GM18505 (cell line): ENCODE measurements at regions not wholly inside any gene's neighbourhood (a gene's known extent, or its start where the extent isn't known, plus 50 kb on each side); places are given as distances from the start of the nearest gene placed in this dataset.
"Not testable (repeated sequence)": the region's sequence is repeated elsewhere in the genome, so short reads cannot be mapped to it uniquely, and the experiment has no call there.

Source experiments
- ATAC-seq: cut with Tn5 transposase; IDR thresholded peaks from one replicate; pipeline ENCODE4 v1.9.1; 2021; ENCODE audit not compliant: unreplicated experiment
- POLR2A ChIP-seq: IDR thresholded peaks from 4 replicates; pipeline ENCODE4 v1.6.1; 2011; ENCODE audit warnings: borderline replicate concordance; ENCODE audit not compliant: insufficient read depth, insufficient read length; ENCODE audit errors: extremely low read depth

DNA sequence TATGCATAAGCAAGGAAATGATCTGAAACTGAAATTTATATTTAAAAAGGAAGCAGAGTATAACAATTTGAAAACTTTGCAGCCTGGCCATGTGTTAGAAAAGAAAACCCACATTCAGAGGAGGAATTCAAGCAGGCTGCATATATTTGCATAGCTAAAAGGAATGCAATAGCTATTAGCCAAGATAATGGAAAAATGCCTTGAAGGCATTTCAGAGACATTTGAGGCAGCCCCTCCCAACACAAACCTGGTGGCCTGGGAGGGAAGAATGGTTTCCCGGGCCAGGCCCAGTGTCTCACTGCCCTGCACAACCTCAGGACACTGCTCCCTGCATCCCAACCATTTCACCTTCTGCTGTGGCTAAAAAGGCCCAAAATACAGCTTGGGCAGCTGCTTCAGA is 136.8 kb downstream of the TYW3 start:
- ATAC-seq = no peak
- no peak for TF ChIP-seq POLR2A

DNA sequence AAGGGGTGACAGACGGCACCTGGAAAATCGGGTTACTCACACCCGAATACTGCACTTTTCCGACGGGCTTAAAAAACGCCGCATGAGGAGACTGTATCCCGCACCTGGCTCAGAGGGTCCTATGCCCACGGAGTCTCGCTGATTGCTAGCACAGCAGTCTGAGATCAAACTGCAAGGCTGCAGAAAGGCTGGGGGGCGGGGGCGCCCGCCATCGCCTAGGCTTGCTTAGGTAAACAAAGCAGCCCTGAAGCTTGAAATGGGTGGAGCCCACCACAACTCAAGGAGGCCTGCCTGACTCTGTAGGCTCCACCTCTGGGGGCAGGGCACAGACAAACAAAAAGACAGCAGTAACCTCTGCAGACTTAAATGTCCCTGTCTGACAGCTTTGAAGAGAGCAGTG is 144.4 kb downstream of the TYW3 start:
- not testable (repeated sequence) for ATAC-seq

DNA sequence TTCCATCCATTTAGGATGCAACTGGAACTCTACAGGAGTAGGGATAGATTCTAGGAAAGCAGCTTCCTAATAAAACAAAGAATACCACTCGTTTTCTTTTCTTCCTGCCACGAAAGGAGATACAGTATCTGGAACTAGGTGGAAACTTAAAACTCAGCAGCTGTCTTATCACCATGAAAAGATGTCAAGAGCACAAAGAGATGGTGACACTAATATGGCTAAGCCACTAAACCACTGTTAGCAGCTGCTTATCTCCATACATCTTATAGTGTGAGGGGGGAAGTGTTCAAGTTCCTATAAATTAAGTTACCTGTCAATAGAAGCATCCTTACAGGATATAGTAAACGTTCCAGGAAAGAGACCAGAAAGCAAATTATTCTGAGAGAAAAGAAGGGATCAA is 162.5 kb downstream of the TYW3 start:
- ATAC-seq = no peak
- no peak for TF ChIP-seq POLR2A

DNA sequence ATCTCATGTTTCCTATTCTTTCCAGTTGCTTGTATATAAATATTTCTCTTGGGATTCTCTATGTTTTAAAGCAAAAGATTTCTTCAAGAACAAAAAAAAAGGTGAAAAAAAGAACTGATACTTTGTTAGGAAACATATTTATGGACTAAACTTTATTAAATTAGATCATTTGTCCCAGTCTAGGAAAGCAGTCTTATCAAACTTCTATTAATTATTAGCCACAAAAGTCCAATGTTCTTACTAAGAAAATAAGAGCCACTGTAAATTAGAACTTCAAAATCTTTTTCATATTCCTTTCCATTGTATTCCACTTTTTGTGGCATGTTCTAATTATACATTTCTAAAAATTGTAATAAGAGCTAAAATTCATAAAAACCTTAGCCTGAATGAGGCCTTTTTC is 175.2 kb downstream of the TYW3 start:
- ATAC-seq = no peak
- no peak for TF ChIP-seq POLR2A

DNA sequence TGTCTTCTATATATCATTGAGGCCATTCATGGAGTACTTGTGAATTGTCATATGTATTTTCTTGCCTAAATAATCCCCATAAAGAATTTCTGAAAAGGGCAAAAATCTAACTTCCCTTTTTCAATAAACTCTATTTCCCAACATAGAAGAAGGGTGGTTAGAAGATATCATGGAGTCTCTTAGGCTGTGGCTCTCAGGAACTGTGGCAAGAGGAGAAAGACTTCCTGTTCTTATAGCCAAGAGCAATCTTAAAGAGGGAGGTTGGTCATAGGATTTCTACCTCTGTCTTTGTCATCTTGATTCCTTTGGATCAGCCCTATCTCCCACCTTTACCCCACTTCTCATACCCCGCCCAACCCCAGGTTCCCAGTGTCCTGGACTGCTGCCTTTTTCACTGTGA is 175.8 kb downstream of the TYW3 start:
- no peak for TF ChIP-seq POLR2A

DNA sequence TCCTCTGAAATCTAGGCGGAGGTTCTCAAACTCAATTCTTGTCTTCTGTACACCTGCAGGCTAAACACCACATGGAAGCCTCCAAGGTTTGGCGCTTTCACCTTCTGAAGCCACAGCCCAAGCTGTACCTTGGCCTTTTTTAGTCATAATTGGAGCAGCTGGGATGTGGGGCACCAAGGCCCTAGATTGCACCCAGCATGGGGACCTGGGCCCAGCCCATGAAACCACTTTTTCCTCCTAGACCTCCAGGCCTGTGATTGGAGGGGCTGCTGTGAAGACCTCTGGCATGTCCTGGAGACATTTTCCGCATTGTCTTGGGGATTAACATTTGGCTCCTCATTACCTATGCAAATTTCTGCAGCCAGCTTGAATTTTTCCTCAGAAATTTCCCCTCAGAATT is 181.0 kb downstream of the TYW3 start:
- ATAC-seq = no peak
- TF ChIP-seq POLR2A = no peak

More for the DNA sequence above, 175.8 kb downstream of the TYW3 start:
- ATAC-seq = no peak

DNA sequence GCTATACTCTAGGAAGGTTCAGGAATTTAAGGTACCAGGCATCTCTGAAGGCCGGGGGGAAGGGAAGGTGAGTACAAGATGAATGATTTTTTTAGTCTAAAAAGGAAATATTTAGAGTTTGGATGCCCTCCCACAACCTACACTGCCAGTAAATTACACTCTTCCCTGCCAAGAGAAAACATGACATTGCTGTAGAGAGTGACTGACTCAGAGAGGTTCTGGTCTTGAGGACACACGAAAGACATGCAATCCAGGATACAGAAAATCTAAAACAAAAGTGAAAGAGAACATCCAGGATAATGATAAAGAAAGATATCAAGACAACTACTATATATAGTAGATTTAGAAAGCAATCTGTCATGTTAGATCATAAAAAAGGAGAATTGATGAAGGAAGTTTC is 200.5 kb downstream of the TYW3 start:
- ATAC-seq = no peak
- no peak for TF ChIP-seq POLR2A

DNA sequence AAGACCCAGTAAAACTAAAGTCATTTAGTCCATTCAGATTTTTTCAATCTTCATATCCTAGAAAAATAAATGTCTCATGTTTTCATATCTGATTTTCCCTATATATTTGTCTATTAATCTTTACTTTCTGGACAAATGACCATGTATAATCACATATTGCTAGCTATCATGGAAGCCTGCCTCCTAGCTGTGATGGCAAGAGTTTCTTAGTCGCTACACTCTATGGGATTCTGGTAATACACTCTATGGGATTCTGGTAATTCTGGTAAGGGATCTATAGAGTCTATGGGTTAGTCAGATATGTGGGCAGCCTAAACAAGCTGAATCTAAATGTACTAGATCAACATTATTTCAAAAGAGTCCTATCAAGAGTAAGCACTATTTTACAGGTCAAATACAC is 198.7 kb upstream of the LHX8 start:
- ATAC-seq = no peak
- no peak for TF ChIP-seq POLR2A

DNA sequence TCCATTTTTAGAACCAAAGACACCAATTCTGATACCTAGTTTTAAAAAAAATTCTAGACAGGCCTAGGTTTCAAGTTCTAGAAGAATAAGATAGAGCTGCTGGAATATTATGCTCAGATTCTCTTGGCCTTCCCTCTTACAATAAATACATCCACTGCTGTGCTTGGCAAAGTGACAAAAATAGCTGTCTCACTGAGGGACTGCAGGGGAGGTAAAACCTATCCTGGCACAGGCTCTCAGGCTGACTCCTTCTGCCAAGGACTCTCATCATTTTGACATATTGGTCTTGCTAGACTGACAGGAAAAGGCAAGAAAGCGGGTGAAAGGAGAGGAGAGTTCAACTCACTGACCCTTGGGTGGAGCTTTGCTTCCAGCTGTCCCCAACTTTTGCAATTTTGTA is 197.0 kb upstream of the LHX8 start:
- ATAC-seq = no peak
- no peak for TF ChIP-seq POLR2A

DNA sequence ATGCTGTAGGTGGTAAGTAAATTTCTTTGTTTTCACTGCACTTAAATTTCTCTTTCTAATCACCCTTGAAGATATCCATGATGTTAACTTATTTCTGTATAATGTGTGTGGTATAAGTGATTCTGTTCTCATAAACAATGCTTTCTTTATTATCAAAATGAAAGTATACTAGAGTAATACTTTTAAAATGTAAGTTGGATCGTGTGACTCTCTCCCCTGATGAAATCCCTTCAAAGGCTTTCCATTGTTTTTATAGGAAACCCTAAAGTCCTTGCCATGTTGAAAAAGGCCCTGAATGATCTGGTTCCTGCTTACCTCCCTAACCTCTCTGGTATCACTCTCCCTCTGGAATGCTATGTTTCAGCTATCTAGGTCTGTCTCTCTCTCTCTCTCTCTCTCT is 191.1 kb upstream of the LHX8 start:
- no peak for TF ChIP-seq POLR2A
- ATAC-seq = no peak

DNA sequence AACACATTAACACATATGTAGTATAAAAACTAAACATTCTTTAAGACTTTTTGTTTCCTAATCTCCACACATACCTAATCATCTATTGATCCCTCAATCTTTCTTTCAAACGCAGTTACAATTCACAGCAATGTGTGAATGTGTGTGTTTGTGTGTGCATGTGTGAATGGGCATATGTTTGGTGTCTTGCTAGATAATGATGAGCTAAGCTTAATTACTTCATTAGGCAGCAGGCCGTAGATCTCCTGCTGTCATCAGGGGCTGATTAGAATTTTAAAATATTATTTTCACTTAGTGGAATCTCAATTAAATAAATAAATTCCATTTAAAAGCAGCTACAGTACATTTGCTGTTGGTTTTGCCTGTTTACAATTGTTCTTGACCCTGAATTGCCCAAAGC is 187.8 kb upstream of the LHX8 start:
- no peak for ATAC-seq

DNA sequence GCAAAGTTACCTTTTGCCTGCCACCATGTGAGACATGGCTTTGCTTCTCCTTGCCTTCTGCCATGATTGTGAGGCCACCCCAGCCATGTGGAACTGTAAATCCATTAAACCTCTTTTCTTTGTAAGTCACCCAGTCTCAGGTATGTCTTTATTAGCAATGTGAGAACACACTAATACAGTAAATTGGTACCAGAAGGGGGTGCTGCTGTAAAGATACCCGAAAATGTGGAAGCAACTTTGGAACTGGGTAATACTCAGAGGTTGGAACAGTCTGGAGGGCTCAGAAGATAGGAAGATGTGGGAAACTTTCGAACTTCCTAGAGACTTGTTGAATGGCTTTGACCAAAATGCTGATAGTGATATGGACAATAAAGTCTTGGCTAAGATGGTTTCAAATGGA is 184.8 kb upstream of the LHX8 start:
- not testable (repeated sequence) for ATAC-seq

More for the DNA sequence above, 187.8 kb upstream of the LHX8 start:
- TF ChIP-seq POLR2A = no peak

DNA sequence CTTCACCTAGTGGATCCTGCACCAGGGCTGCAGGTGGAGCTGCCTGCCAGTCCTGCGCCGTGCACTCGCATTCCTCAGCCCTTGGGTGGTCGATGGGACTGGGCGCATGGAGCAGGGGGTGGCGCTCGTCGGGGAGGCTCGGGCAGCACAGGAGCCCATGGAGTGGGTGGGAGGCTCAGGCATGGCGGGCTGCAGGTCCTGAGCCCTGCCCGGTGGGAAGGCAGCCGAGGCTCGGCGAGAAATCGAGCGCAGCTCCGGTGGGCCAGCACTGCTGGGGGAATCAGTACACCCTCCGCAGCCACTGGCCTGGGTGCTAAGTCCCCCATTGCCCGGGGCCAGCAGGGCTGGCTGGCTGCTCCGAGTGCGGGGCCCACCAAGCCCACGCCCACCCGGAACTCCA is 182.2 kb upstream of the LHX8 start:
- ATAC-seq = not testable (repeated sequence)

DNA sequence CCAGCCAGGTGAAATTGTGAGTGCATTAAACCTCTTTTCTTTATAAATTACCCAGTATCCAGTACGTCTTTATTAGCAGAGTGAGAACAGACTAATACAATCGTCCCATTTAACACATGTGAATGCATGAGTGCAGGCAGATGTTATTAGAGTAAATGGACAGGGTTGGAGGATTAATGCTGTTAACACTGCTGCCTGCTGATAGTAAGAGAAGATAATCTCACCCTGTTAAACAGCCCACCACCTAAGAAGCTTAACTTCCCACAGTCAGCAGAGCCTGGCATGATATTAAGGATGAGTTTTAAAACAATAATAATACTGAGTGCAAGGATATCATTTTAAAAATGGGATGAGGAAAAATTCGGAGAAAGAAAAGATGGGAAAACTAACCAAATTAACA is 181.4 kb upstream of the LHX8 start:
- no peak for TF ChIP-seq POLR2A
- ATAC-seq = no peak

DNA sequence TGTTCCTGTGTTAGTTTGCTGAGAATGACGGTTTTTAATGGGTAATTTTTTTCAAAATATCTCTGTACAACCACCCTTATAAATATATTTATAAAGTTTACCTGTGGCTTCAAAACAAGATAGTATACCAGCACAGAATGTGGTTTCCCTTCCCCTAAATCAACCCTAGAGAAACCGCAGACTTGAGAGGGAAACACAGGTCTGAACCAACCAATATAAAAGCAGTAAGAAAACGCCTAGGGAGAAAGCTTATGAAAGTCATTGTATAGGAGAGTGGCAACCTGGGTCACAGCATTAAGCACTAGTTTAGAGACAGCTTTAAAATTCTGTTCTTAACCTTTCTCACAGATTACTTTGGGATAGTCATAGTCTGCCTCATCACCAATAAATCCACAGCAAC is 180.6 kb upstream of the LHX8 start:
- TF ChIP-seq POLR2A = no peak
- no peak for ATAC-seq

DNA sequence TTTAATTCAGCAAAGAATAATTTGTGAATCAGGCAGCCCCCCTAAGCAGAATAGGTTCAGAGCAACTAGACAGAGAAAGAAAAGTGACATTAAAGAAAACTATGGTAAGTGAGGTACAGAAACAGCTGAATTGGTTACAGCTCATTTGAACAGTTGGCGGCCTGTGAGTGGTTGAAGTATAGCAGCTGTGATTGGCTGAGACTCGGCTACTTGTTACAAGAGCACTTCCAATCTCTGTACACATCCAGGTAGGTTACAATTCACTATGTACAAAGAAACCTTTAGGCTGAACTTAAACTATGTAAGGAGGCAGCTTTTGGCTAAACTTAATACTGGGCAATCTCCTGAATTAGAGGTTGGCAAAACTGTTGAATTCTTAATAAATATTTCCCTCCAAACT is 171.1 kb upstream of the LHX8 start:
- TF ChIP-seq POLR2A = no peak
- ATAC-seq = no peak
